ENCODE measurements at regions not wholly inside any gene's neighbourhood (a gene's known extent, or its start where the extent isn't known, plus 50 kb on each side); places are given as distances from the start of the nearest gene placed in this dataset.

DNA sequence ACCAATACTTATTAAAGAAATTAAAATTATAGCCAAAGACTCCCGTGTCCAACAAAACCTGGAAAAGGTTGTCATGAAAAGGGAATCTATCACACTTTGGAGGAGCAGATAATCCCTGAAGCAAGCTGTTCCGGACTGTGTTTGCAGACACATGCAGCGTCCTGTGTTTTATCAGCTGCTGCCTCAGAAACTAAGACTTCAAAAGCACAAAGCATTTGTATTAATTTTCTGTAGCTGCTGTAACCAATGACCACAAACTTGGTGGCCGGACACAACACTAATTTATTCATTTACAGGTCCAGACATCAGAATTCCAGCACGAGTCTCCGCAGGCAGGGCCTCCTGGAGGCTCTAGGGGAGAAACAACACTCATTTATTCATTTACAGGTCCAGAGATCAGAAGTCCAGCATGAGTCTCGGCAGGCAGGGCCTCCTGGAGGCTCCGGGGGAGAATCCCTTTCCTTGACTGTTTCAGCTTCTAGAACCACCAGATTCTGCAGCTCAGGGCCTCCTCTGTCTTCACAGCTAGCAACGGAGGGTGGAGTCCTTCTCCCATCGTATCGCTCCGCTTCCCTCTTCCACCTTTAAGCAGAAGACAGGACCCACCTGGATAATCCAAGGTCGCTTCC is 465.3 kb downstream of the BRD1 start:
- Histone ChIP-seq H3K9me3 (ENCODE audit: control insufficient read depth in 2 of 2, low read length in 2 of 2) (no peaks in the 10 kb centered on the region), H3K4me1 (ENCODE audit: control insufficient read depth, insufficient read depth, low read length, poor library complexity, severe bottlenecking) (no peaks in the 10 kb centered on the region), H3K27ac (ENCODE audit: insufficient read depth, low read length, poor library complexity, severe bottlenecking) (no peak overlapping the region), H3K27me3 (ENCODE audit: control insufficient read depth, insufficient read depth, low read length) (peaks cover 3% of the 10 kb centered on the region), H3K36me3 (ENCODE audit: control insufficient read depth, insufficient read depth, low read length) (no peaks in the 10 kb centered on the region), H3K4me3 (ENCODE audit: low read depth, low read length) (no peak overlapping the region)
- Mint-ChIP-seq H3K36me3 (no peaks in the 10 kb centered on the region), H3K27ac (peak overlapping the region in 1 of 3 donors; percentile 46), H3K4me1 (no peaks in the 10 kb centered on the region), H3K27me3 (peaks cover 17% of the 10 kb centered on the region), H3K4me3 (no peak overlapping the region), H3K9me3 (no peaks in the 10 kb centered on the region)
- ATAC-seq (ENCODE audit: low read depth in 2 of 2) (no peak), DNase-seq (no peak)

GRCh38 chr22:49361164-49361563 is 466.5 kb downstream of the BRD1 start:
- Mint-ChIP-seq H3K36me3 (no peaks in the 10 kb centered on the region), H3K4me1 (no peaks in the 10 kb centered on the region), H3K4me3 (no peak overlapping the region), H3K27me3 (peaks cover 18% of the 10 kb centered on the region), H3K9me3 (no peaks in the 10 kb centered on the region), H3K27ac (no peak overlapping the region)
- H3K9me3 ChIP-seq (ENCODE audit: control insufficient read depth in 2 of 2, low read length in 2 of 2), result no peaks in the 10 kb centered on the region
- H3K4me3 ChIP-seq (ENCODE audit: low read depth, low read length), result no peak overlapping the region
- H3K36me3 ChIP-seq (ENCODE audit: control insufficient read depth, insufficient read depth, low read length), result no peaks in the 10 kb centered on the region
- H3K4me1 ChIP-seq (ENCODE audit: control insufficient read depth, insufficient read depth, low read length, poor library complexity, severe bottlenecking), result no peaks in the 10 kb centered on the region
- ATAC-seq (ENCODE audit: low read depth in 2 of 2), result no peak
- no peak overlapping the region for H3K27ac ChIP-seq (ENCODE audit: insufficient read depth, low read length, poor library complexity, severe bottlenecking)
- DNase-seq, result no peak
- H3K27me3 ChIP-seq (ENCODE audit: control insufficient read depth, insufficient read depth, low read length), result peaks cover 3% of the 10 kb centered on the region

- Mint-ChIP-seq H3K27me3 (peaks cover 18% of the 10 kb centered on the region), H3K27ac (no peak overlapping the region), H3K9me3 (no peaks in the 10 kb centered on the region), H3K4me1 (no peaks in the 10 kb centered on the region), H3K4me3 (no peak overlapping the region), H3K36me3 (no peaks in the 10 kb centered on the region)
- no peak for DNase-seq
- no peak overlapping the region for H3K4me3 ChIP-seq (ENCODE audit: low read depth, low read length)
- no peaks in the 10 kb centered on the region for H3K36me3 ChIP-seq (ENCODE audit: control insufficient read depth, insufficient read depth, low read length)
- peaks cover 3% of the 10 kb centered on the region for H3K27me3 ChIP-seq (ENCODE audit: control insufficient read depth, insufficient read depth, low read length)
- H3K9me3 ChIP-seq (ENCODE audit: control insufficient read depth in 2 of 2, low read length in 2 of 2), result no peaks in the 10 kb centered on the region
- no peak overlapping the region for H3K27ac ChIP-seq (ENCODE audit: insufficient read depth, low read length, poor library complexity, severe bottlenecking)
- no peaks in the 10 kb centered on the region for H3K4me1 ChIP-seq (ENCODE audit: control insufficient read depth, insufficient read depth, low read length, poor library complexity, severe bottlenecking)
- no peak for ATAC-seq (ENCODE audit: low read depth in 2 of 2)
Measured at GRCh38 chr22:49360746-49361145, 466.9 kb downstream of the BRD1 start.

- H3K9me3 Mint-ChIP-seq, result no peaks in the 10 kb centered on the region
- Histone ChIP-seq H3K9me3 (ENCODE audit: control insufficient read depth in 2 of 2, low read length in 2 of 2) (no peaks in the 10 kb centered on the region), H3K4me1 (ENCODE audit: control insufficient read depth, insufficient read depth, low read length, poor library complexity, severe bottlenecking) (no peaks in the 10 kb centered on the region), H3K27ac (ENCODE audit: insufficient read depth, low read length, poor library complexity, severe bottlenecking) (no peak overlapping the region), H3K36me3 (ENCODE audit: control insufficient read depth, insufficient read depth, low read length) (no peaks in the 10 kb centered on the region), H3K4me3 (ENCODE audit: low read depth, low read length) (no peak overlapping the region), H3K27me3 (ENCODE audit: control insufficient read depth, insufficient read depth, low read length) (peaks cover 5% of the 10 kb centered on the region)
- no peak overlapping the region for H3K27ac Mint-ChIP-seq
- no peaks in the 10 kb centered on the region for H3K36me3 Mint-ChIP-seq
- H3K4me3 Mint-ChIP-seq, result no peak overlapping the region
- ATAC-seq (ENCODE audit: low read depth in 2 of 2), result no peak
- no peaks in the 10 kb centered on the region for H3K4me1 Mint-ChIP-seq
- H3K27me3 Mint-ChIP-seq, result peaks cover 15% of the 10 kb centered on the region
- no peak for DNase-seq
Measured at GRCh38 chr22:49359076-49359475, 468.6 kb downstream of the BRD1 start.

DNA sequence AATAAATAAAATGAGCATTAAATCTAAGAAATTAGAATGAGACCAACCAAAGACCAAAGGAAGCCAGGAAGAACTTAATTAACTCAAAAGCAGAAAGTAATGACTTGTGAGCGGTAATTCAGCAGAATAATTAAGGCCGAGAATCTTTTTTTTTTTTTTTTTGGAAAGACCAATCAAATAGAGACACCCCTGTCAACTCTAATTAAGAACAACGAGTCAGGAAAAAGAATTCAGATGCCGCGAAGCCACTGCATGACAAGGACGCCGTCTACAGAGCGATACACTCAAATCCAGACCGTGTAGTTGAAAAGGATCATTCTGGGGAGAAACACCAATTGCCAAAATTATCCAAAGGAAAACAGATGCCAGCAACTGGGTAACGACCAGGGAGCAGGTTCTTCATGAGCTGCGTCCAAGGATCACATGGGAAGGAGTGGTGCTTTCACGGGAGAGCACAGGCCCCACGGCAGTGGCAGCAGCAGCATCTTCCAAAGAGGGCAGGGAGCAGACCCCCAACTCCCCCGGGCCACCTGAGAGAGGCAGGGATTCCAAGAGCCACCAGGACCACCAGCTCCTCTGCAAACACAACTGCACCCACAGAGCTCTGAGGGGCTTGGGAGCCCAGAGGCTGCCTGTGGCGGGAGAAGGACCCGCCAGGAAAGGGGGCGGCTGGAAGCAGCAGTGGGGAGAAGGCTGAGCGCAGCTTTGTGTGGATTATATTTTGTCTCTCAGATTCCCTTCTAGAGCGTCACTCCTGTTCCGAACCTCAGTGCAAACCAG is 469.8 kb downstream of the BRD1 start:
- H3K36me3 Mint-ChIP-seq, result no peaks in the 10 kb centered on the region
- H3K27ac ChIP-seq (ENCODE audit: insufficient read depth, low read length, poor library complexity, severe bottlenecking), result no peak overlapping the region
- no peak overlapping the region for H3K27ac Mint-ChIP-seq
- H3K4me1 ChIP-seq (ENCODE audit: control insufficient read depth, insufficient read depth, low read length, poor library complexity, severe bottlenecking), result no peaks in the 10 kb centered on the region
- no peaks in the 10 kb centered on the region for H3K4me1 Mint-ChIP-seq
- DNase-seq, result no peak
- no peaks in the 10 kb centered on the region for H3K9me3 ChIP-seq (ENCODE audit: control insufficient read depth in 2 of 2, low read length in 2 of 2)
- H3K4me3 Mint-ChIP-seq, result no peak overlapping the region
- no peaks in the 10 kb centered on the region for H3K36me3 ChIP-seq (ENCODE audit: control insufficient read depth, insufficient read depth, low read length)
- no peak for ATAC-seq (ENCODE audit: low read depth in 2 of 2)
- H3K27me3 ChIP-seq (ENCODE audit: control insufficient read depth, insufficient read depth, low read length), result peaks cover 5% of the 10 kb centered on the region
- peaks cover 24% of the 10 kb centered on the region for H3K27me3 Mint-ChIP-seq
- no peak overlapping the region for H3K4me3 ChIP-seq (ENCODE audit: low read depth, low read length)
- no peaks in the 10 kb centered on the region for H3K9me3 Mint-ChIP-seq

DNA sequence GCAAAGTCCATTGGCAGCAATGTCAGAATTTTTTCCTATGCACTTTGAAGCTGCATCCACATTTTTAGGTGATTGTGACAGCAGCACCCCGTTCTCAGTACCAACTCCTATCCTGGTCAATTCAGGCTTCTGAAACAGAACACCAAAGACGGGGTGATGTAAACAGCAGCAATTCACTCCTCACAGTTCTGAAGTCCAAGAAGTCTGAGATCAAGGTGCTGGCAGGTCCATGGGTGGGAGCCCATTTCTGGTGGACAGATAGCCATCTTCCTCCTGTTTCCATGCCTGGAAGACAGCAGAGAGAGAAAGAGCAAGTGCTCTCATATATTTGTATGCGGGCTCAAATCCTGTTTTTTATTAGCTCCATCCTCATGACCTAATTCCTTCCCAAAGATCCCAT is 471.2 kb downstream of the BRD1 start:
- H3K9me3 ChIP-seq (ENCODE audit: control insufficient read depth in 2 of 2, low read length in 2 of 2), result no peaks in the 10 kb centered on the region
- Mint-ChIP-seq H3K27ac (no peak overlapping the region), H3K4me3 (no peak overlapping the region), H3K36me3 (no peaks in the 10 kb centered on the region), H3K27me3 (peaks cover 24% of the 10 kb centered on the region), H3K9me3 (peaks cover 0 to 1% (median 0%) of the 10 kb centered on the region in 7 donors), H3K4me1 (no peaks in the 10 kb centered on the region)
- H3K27me3 ChIP-seq (ENCODE audit: control insufficient read depth, insufficient read depth, low read length), result peaks cover 5% of the 10 kb centered on the region
- ATAC-seq (ENCODE audit: low read depth in 2 of 2), result no peak
- H3K4me3 ChIP-seq (ENCODE audit: low read depth, low read length), result no peak overlapping the region
- no peaks in the 10 kb centered on the region for H3K36me3 ChIP-seq (ENCODE audit: control insufficient read depth, insufficient read depth, low read length)
- H3K27ac ChIP-seq (ENCODE audit: insufficient read depth, low read length, poor library complexity, severe bottlenecking), result no peak overlapping the region
- no peaks in the 10 kb centered on the region for H3K4me1 ChIP-seq (ENCODE audit: control insufficient read depth, insufficient read depth, low read length, poor library complexity, severe bottlenecking)
- no peak for DNase-seq

GRCh38 chr22:49355211-49355920 is 472.3 kb downstream of the BRD1 start:
- Histone ChIP-seq H3K9me3 (ENCODE audit: control insufficient read depth in 2 of 2, low read length in 2 of 2) (no peaks in the 10 kb centered on the region), H3K36me3 (ENCODE audit: control insufficient read depth, insufficient read depth, low read length) (no peaks in the 10 kb centered on the region), H3K27me3 (ENCODE audit: control insufficient read depth, insufficient read depth, low read length) (peaks cover 5% of the 10 kb centered on the region), H3K4me3 (ENCODE audit: low read depth, low read length) (no peak overlapping the region), H3K4me1 (ENCODE audit: control insufficient read depth, insufficient read depth, low read length, poor library complexity, severe bottlenecking) (no peaks in the 10 kb centered on the region), H3K27ac (ENCODE audit: insufficient read depth, low read length, poor library complexity, severe bottlenecking) (no peak overlapping the region)
- Mint-ChIP-seq H3K4me1 (no peaks in the 10 kb centered on the region), H3K27me3 (peaks cover 21% of the 10 kb centered on the region), H3K27ac (no peak overlapping the region), H3K9me3 (peaks cover 0 to 1% (median 0%) of the 10 kb centered on the region in 7 donors), H3K36me3 (no peaks in the 10 kb centered on the region), H3K4me3 (no peak overlapping the region)
- DNase-seq (no peak), ATAC-seq (ENCODE audit: low read depth in 2 of 2) (no peak)
